Fibroblast of villous mesenchyme (primary cell): ENCODE measurements at regions not wholly inside any gene's neighbourhood (a gene's known extent, or its start where the extent isn't known, plus 50 kb on each side); places are given as distances from the start of the nearest gene placed in this dataset.

Source experiments
- DNase-seq: peaks from one replicate; pipeline ENCODE4 v3.0.0-alpha.2; 2010; ENCODE audit warnings: low read depth
- H3K4me3 ChIP-seq: 2 replicates; pipeline ENCODE4 v1.5.1; 2011; ENCODE audit warnings: low read depth, mild to moderate bottlenecking, low read length
- CTCF ChIP-seq: IDR thresholded peaks from 2 replicates; pipeline ENCODE4 v1.5.1; 2012; ENCODE audit warnings: low read depth, mild to moderate bottlenecking, low read length; ENCODE audit not compliant: insufficient read depth

- TF ChIP-seq CTCF = no peak
- DNase-seq = no peak
- no peak overlapping the region for H3K4me3 ChIP-seq
These were observed 373.5 kb upstream of the TBX3 start for GRCh38 chr12:115057445-115057844.

GRCh38 chr12:115051378-115051777, 367.4 kb upstream of the TBX3 start:
- no peak overlapping the region for H3K4me3 ChIP-seq
- no peak for DNase-seq
- TF ChIP-seq CTCF = no peak

- no peak for TF ChIP-seq CTCF
- no peak for DNase-seq
- H3K4me3 ChIP-seq = no peak overlapping the region
These were observed 365.6 kb upstream of the TBX3 start for GRCh38 chr12:115049614-115050013.

GRCh38 chr12:115046805-115047204, 362.8 kb upstream of the TBX3 start:
- H3K4me3 ChIP-seq = no peak overlapping the region
- no peak for DNase-seq
- TF ChIP-seq CTCF = no peak

GRCh38 chr12:115044073-115044472, 360.1 kb upstream of the TBX3 start:
- no peak overlapping the region for H3K4me3 ChIP-seq
- no peak for TF ChIP-seq CTCF
- DNase-seq = no peak

GRCh38 chr12:115043079-115043478, 359.1 kb upstream of the TBX3 start:
- DNase-seq = no peak
- no peak for TF ChIP-seq CTCF
- H3K4me3 ChIP-seq = no peak overlapping the region

- DNase-seq = no peak
- TF ChIP-seq CTCF = no peak
- no peak overlapping the region for H3K4me3 ChIP-seq
These were observed 358.4 kb upstream of the TBX3 start for GRCh38 chr12:115042341-115042740.
